Left ventricle myocardium superior (tissue), 1 donor: ENCODE measurements at regions not wholly inside any gene's neighbourhood (a gene's known extent, or its start where the extent isn't known, plus 50 kb on each side); places are given as distances from the start of the nearest gene placed in this dataset.

Experiments used
- ATAC-seq: fragments of 200-7000 bp; cut with Tn5 transposase; one replicate; pipeline ENCODE4 v1.9.1; 2020; ENCODE audit warnings: mild to moderate bottlenecking, moderate library complexity
- DNase-seq: peaks from one replicate; pipeline ENCODE4 v3.0.0-alpha.2; 2020
- intact Hi-C: fragments of 100-400 bp; cut with micrococcal nuclease; formaldehyde crosslinking; loops from one replicate; pipeline ENCODE4 v1.11.0; 2022
- donor health status: DM: no; HTN: yes; CAD: no; lungs with severe emphysema.

GRCh38 chr4:14176613-14177012 is 549.1 kb upstream of the BOD1L1 start:
- intact Hi-C loops: no loop called here

GRCh38 chr4:14177987-14178386 is 550.5 kb upstream of the BOD1L1 start:
- no peak for ATAC-seq
- intact Hi-C loops: no loop called here
- no peak for DNase-seq

More at GRCh38 chr4:14176613-14177012, 549.1 kb upstream of the BOD1L1 start:
- DNase-seq: no peak
- ATAC-seq: no peak

GRCh38 chr4:14178421-14178820 is 550.9 kb upstream of the BOD1L1 start:
- intact Hi-C loops: no loop called here
- ATAC-seq: no peak
- no peak for DNase-seq

GRCh38 chr4:14180166-14180565 is 552.6 kb upstream of the BOD1L1 start:
- ATAC-seq (no peak), DNase-seq (no peak)
- intact Hi-C loops: no loop called here

GRCh38 chr4:14180983-14181601 is 553.6 kb upstream of the BOD1L1 start:
- no peak for DNase-seq
- intact Hi-C loops: no loop called here
- no peak for ATAC-seq

GRCh38 chr4:14182148-14182547 is 554.6 kb upstream of the BOD1L1 start:
- no peak for DNase-seq
- intact Hi-C loops: no loop called here
- ATAC-seq: no peak

GRCh38 chr4:14184265-14184664 is 556.7 kb upstream of the BOD1L1 start:
- ATAC-seq (peak; percentile 60), DNase-seq (peak; percentile 50)
- intact Hi-C loops: no loop called here

- DNase-seq (no peak), ATAC-seq (no peak)
- intact Hi-C loops: no loop called here
Observed at GRCh38 chr4:14184767-14185166, 557.2 kb upstream of the BOD1L1 start.

GRCh38 chr4:14188214-14188613 is 560.7 kb upstream of the BOD1L1 start:
- DNase-seq: no peak
- intact Hi-C loops: no loop called here
- ATAC-seq: no peak

- DNase-seq (no peak), ATAC-seq (no peak)
- intact Hi-C loops: no loop called here
Observed at GRCh38 chr4:14193601-14194000, 566.1 kb upstream of the BOD1L1 start.

- ATAC-seq (no peak), DNase-seq (peak; percentile 60)
- intact Hi-C loops: no loop called here
Observed at GRCh38 chr4:14196131-14196530, 568.6 kb upstream of the BOD1L1 start.

- intact Hi-C loops: no loop called here
- no peak for ATAC-seq
- DNase-seq: no peak
Observed at GRCh38 chr4:14215116-14215770, 587.7 kb upstream of the BOD1L1 start.

- intact Hi-C loops: no loop called here
- no peak for ATAC-seq
- no peak for DNase-seq
Observed at GRCh38 chr4:14217401-14217800, 589.9 kb upstream of the BOD1L1 start.

GRCh38 chr4:14218641-14219040 is 591.1 kb upstream of the BOD1L1 start:
- ATAC-seq: peak; percentile 49
- intact Hi-C loops: no loop called here
- DNase-seq: no peak

GRCh38 chr4:14221176-14221575 is 593.7 kb upstream of the BOD1L1 start:
- DNase-seq: no peak
- intact Hi-C loops: no loop called here
- ATAC-seq: no peak

GRCh38 chr4:14222377-14223029 is 595.0 kb upstream of the BOD1L1 start:
- intact Hi-C loops: no loop called here
- peak; percentile 69 for DNase-seq
- ATAC-seq: peak; percentile 98

GRCh38 chr4:14223461-14223860 is 595.9 kb upstream of the BOD1L1 start:
- ATAC-seq: no peak
- intact Hi-C loops: no loop called here
- no peak for DNase-seq

GRCh38 chr4:14225688-14226207 is 598.2 kb upstream of the BOD1L1 start:
- ATAC-seq (no peak), DNase-seq (no peak)
- intact Hi-C loops: no loop called here

- intact Hi-C loops: no loop called here
- ATAC-seq (peak; percentile 95), DNase-seq (no peak)
Observed at GRCh38 chr4:14233126-14233525, 605.6 kb upstream of the BOD1L1 start.

- DNase-seq (no peak), ATAC-seq (no peak)
- intact Hi-C loops: no loop called here
Observed at GRCh38 chr4:14234307-14234706, 606.8 kb upstream of the BOD1L1 start.

GRCh38 chr4:14236359-14236758 is 608.8 kb upstream of the BOD1L1 start:
- DNase-seq: no peak
- no peak for ATAC-seq
- intact Hi-C loops: no loop called here
